OCI-LY3 (cell line): ENCODE measurements at regions not wholly inside any gene's neighbourhood (a gene's known extent, or its start where the extent isn't known, plus 50 kb on each side); places are given as distances from the start of the nearest gene placed in this dataset.

Experiments used
- CTCF ChIP-seq: fragments of 200-600, 300-600 bp; sonication (generic); IDR thresholded peaks from 2 replicates; pipeline ENCODE4 v1.5.1; 2014; ENCODE audit warnings: antibody characterized with exemption, low read length, low read depth
- EZH2phosphoT487 ChIP-seq: fragments of 200-600 bp; shearing (Covaris generic); IDR thresholded peaks from 2 replicates; pipeline ENCODE4 v1.6.1; 2018; ENCODE audit warnings: antibody characterized with exemption, mixed run types, low read depth

GRCh38 chr4:143099693-143100092, 85.0 kb upstream of the USP38 start:
- no peak for TF ChIP-seq CTCF
- TF ChIP-seq EZH2phosphoT487: no peak
